ENCODE measurements at regions not wholly inside any gene's neighbourhood (a gene's known extent, or its start where the extent isn't known, plus 50 kb on each side); places are given as distances from the start of the nearest gene placed in this dataset.

- H3K4me3 ChIP-seq (ENCODE audit: low read length in 3 of 3) = no peak overlapping the region
- no peak for FAIRE-seq
- intact Hi-C loops (cut with DNase I) = no loop called here
- no peak overlapping the region for H3K9ac ChIP-seq (ENCODE audit: low read length in 3 of 3)
- TF ChIP-seq CTCF (IDR thresholded peaks at IDR 0.05; ENCODE audit: borderline replicate concordance, extremely low read depth, insufficient read depth) = no peak
- H3K27ac ChIP-seq (ENCODE audit: low read depth in 2 of 2, low read length in 2 of 2) = no peak overlapping the region
- H3K9me3 ChIP-seq (ENCODE audit: control insufficient read depth in 2 of 3, insufficient read depth in 1 of 3, low read length in 3 of 3) = peaks cover 0 to 6% (median 0%) of the 10 kb centered on the region in 3 donors
- no peaks in the 10 kb centered on the region for H3K36me3 ChIP-seq (ENCODE audit: control insufficient read depth in 2 of 3, insufficient read depth in 3 of 3, low read length in 3 of 3)
- no peaks in the 10 kb centered on the region for H3K27me3 ChIP-seq (ENCODE audit: control insufficient read depth, insufficient read depth, low read length)
- no peak for DNase-seq
- H3K4me1 ChIP-seq (ENCODE audit: control insufficient read depth in 2 of 3, insufficient read depth in 2 of 3, low read depth in 1 of 3, low read length in 3 of 3) = no peaks in the 10 kb centered on the region
Measured at GRCh38 chr6:44634321-44634720, 246.8 kb downstream of the CDC5L start.

GRCh38 chr6:44635486-44635885 lies 248.0 kb downstream of the CDC5L start:
- Histone ChIP-seq H3K4me3 (ENCODE audit: low read length in 3 of 3) (no peak overlapping the region), H3K4me1 (ENCODE audit: control insufficient read depth in 2 of 3, insufficient read depth in 2 of 3, low read depth in 1 of 3, low read length in 3 of 3) (no peaks in the 10 kb centered on the region), H3K9me3 (ENCODE audit: control insufficient read depth in 2 of 3, insufficient read depth in 1 of 3, low read length in 3 of 3) (peaks cover 0 to 6% (median 0%) of the 10 kb centered on the region in 3 donors), H3K36me3 (ENCODE audit: control insufficient read depth in 2 of 3, insufficient read depth in 3 of 3, low read length in 3 of 3) (no peaks in the 10 kb centered on the region), H3K9ac (ENCODE audit: low read length in 3 of 3) (no peak overlapping the region), H3K27me3 (ENCODE audit: control insufficient read depth, insufficient read depth, low read length) (no peaks in the 10 kb centered on the region), H3K27ac (ENCODE audit: low read depth in 2 of 2, low read length in 2 of 2) (no peak overlapping the region)
- DNase-seq = no peak
- FAIRE-seq = no peak
- intact Hi-C loops (cut with DNase I) = no loop called here
- TF ChIP-seq CTCF (IDR thresholded peaks at IDR 0.05; ENCODE audit: borderline replicate concordance, extremely low read depth, insufficient read depth) = no peak

GRCh38 chr6:44636561-44637248 lies 249.2 kb downstream of the CDC5L start:
- H3K27ac ChIP-seq (ENCODE audit: low read depth in 2 of 2, low read length in 2 of 2) = no peak overlapping the region
- TF ChIP-seq CTCF (IDR thresholded peaks at IDR 0.05; ENCODE audit: borderline replicate concordance, extremely low read depth, insufficient read depth) = no peak
- DNase-seq = no peak
- intact Hi-C loops (cut with DNase I) = no loop called here
- H3K4me1 ChIP-seq (ENCODE audit: control insufficient read depth in 2 of 3, insufficient read depth in 2 of 3, low read depth in 1 of 3, low read length in 3 of 3) = no peaks in the 10 kb centered on the region
- peaks cover 0 to 6% (median 0%) of the 10 kb centered on the region in 3 donors for H3K9me3 ChIP-seq (ENCODE audit: control insufficient read depth in 2 of 3, insufficient read depth in 1 of 3, low read length in 3 of 3)
- no peak overlapping the region for H3K4me3 ChIP-seq (ENCODE audit: low read length in 3 of 3)
- no peaks in the 10 kb centered on the region for H3K36me3 ChIP-seq (ENCODE audit: control insufficient read depth in 2 of 3, insufficient read depth in 3 of 3, low read length in 3 of 3)
- no peak for FAIRE-seq
- no peak overlapping the region for H3K9ac ChIP-seq (ENCODE audit: low read length in 3 of 3)
- H3K27me3 ChIP-seq (ENCODE audit: control insufficient read depth, insufficient read depth, low read length) = no peaks in the 10 kb centered on the region

Data from kidney (tissue), 13 donors.